Gastroesophageal sphincter (tissue), 3 donors: ENCODE measurements at regions not wholly inside any gene's neighbourhood (a gene's known extent, or its start where the extent isn't known, plus 50 kb on each side); places are given as distances from the start of the nearest gene placed in this dataset.
"Not testable (repeated sequence)": the region's sequence is repeated elsewhere in the genome, so short reads cannot be mapped to it uniquely, and the experiment has no call there.

Experiments used
- CTCF ChIP-seq, 4 experiments: fragments of 200-600 bp in 2 of 4; fragments of 450-650 bp in 2 of 4; sonication (generic) in 1 of 4; IDR thresholded peaks; one replicate each; pipeline ENCODE4 v1.5.1; 2017 to 2019; ENCODE audit warnings: antibody characterized with exemption in 4 of 4, mild to moderate bottlenecking in 2 of 4, moderate library complexity in 2 of 4
- EP300 ChIP-seq: sonication (generic); formaldehyde crosslinking; IDR thresholded peaks from one replicate; pipeline ENCODE4 v1.6.1; 2017; ENCODE audit warnings: antibody characterized with exemption, mild to moderate bottlenecking
- POLR2A ChIP-seq, 2 donors: fragments of 450-650 bp; IDR thresholded peaks; one replicate each; pipeline ENCODE4 v1.6.1; 2017; ENCODE audit warnings: antibody characterized with exemption in 2 of 2, mild to moderate bottlenecking in 2 of 2, moderate library complexity in 1 of 2
- POLR2AphosphoS5 ChIP-seq: sonication (generic); formaldehyde crosslinking; IDR thresholded peaks from one replicate; pipeline ENCODE4 v1.6.1; 2017; ENCODE audit warnings: antibody characterized with exemption

- TF ChIP-seq POLR2A (IDR thresholded peaks at IDR 0.05); CTCF (IDR thresholded peaks at IDR 0.05); POLR2AphosphoS5; EP300: not testable (repeated sequence)
Measured at GRCh38 chr4:13761581-13761980, 134.1 kb upstream of the BOD1L1 start.
